Fibroblast of skin of right biceps (primary cell): ENCODE measurements at regions not wholly inside any gene's neighbourhood (a gene's known extent, or its start where the extent isn't known, plus 50 kb on each side); places are given as distances from the start of the nearest gene placed in this dataset.

Source experiments
- DNase-seq: peaks from one replicate; pipeline ENCODE4 v3.0.0-alpha.2; 2013

DNA sequence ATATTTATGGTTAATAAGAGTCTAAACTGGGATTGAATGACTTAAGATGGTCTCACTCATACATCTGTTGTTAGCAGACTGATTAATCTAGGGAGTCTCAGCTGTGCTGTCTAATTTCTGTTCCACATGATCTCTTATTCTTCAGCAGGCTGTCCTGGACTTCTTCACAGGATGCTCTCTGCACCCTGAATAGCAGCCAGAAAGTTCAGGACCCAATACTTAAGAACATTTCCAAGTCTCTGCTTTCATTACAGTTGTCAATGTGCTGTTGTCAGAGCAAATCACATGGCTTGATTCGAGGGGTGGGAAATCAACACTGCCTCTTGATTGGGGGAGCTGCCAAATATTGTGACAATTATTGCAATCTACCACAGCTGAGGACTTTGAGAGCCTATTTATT, 627.1 kb upstream of the SLC8A1 start:
- DNase-seq, result no peak

DNA sequence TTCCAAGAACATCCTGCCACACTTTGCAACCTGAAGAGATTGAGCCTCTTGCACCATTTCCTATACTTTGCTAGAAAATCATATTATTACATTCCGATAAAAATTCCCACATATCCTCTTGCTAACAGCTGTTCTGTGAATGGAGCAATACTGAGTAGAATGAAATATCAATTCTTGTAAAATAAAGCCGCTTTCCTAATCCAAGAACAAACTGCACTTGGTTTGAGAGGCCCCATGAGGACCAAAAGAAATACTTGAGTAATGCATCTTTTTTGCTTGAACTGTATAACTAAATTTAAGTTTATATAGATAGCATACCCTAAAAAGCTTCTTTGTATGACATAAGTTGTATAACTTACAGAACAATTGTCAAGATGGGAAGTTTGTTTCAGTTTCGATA, 632.4 kb upstream of the SLC8A1 start:
- DNase-seq, result no peak

DNA sequence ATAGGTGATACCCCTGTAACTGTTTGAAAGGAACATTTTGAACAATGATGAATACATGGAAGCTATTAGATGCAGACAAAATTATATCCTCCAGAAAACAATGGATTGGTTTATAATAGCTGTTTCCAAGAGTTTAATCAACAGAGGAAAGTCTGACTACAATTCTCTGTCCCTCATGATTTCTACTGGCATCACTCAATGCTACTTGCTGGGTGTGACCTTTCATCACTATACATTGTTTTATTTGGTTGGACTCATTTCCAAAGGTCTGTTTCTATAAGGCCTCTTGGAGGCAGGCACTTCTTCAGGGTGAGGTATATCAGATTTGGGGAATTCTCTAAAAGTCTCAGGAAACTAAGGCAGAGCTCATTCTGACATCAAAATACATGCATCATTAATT, 636.1 kb upstream of the SLC8A1 start:
- DNase-seq, result no peak

DNA sequence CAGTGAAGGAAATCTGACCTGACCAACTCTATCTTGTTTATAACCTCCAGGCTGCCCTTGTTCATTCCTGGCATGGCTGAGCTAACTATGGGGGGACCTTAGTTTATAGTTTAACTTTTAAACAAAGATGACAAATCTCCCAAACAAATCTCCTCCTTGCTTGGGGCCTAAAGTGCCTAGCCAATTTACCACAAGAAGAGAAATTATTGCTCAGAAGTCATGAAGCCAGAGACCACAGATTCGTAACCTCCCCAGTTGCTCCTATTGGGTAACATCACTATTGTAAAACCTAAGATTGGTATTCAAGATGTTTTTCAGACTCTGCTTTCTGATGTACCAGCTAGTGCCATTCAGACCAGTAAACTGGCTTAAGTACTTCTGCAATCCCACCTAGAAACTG, 649.4 kb upstream of the SLC8A1 start:
- DNase-seq, result no peak

DNA sequence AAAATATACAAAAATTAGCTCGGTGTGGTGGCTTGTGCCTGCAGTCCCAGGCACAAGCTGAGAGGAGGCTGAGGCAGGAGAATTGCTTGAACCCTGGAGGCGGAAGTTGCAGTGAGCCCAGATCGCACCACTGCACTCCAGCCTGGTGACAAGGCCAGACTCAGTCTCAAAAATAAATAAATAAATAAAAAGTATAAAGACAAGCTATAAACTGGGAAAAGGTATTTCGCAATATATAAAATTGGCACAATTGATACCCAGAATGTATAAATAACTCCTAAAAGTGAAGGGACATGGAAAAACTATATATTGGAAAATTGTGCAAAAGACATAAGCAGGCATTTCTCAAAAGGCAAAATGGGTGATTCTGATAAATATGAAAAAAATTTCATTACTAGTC, 657.9 kb upstream of the SLC8A1 start:
- no peak for DNase-seq

DNA sequence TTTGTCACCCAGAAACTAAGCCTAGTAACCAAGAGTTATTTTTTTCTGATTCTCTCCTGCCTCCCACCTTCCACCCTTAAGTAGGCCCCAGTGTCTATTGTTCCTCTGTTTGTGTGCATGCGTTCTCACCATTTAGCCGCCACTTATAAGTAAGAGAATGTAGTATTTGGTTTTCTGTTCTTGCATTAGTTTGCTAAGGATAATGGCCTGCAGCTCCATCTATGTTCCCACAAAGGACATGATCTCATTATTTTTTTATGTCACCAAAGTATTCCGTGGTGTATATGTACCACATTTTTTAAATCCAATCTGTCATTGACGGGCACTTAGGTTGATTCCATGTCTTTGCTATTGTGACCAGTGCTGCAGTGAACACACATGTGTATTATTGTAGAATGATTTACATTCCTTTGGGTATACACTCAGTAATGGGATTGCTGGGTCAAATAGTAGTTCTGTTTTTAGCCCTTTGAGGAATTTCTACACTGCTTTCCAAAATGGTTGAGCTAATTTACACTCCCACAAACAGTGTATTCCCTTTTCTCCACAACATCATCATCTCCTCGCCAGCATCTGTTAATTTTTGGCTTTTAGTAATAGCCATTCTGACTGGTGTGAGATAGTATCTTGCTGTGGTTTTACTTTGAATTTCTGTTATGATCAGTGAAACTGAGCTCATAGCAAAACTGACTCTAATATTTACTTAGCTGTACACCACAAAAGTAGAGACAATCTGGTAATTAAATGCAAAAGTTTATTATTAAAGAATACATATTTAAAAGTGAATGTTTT, 660.1 kb upstream of the SLC8A1 start:
- DNase-seq, result no peak

DNA sequence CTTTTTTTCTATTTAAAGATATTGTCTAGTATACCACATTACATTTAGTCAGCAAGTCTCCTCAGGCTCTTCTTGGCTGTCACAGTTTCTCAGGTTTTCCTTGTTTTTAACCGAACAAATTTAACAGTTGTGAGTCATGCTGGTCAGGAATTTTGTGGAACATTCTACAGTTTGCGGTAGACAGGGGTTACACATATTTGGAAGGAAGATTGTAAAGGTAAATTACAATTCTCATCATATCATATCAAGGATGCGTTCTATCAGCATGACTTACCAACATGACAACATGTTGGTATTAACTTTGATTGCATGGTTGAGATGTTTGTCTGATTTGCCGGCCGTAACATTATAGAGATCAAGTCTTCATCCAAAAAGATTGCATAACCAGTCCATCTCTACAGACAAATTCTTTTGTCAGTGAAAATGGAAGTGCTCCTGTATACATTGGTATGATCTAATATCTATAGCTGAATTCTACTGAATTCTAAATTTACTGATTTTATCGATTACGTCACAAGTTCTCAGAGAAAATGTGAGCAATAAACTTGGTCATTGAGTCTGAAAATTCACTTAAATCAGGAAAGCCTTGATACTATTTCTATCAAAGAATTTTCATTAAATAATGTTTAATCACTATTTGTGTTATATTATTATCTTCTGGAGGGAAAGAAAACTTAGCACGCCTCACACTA, 664.4 kb upstream of the SLC8A1 start:
- peak; percentile 3 for DNase-seq

DNA sequence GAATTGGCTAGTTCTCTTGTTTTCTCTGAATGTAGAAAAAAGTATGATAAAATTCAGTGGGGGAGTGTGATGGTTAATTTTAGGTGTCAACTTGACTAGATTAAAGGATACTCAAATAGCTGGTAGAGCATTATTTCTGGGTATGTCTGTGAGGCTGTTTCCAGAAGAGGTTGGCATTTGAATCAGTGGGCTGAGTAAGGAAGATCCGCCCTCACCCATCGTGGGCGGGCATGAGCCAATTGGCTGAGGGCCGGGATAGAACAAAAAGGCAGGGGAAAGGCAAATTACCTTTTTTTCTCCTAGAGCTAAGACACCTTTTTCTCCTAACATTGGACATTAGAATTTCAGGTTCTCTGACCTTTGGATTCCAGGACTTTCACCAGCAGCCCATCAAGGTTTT, 667.6 kb upstream of the SLC8A1 start:
- no peak for DNase-seq

DNA sequence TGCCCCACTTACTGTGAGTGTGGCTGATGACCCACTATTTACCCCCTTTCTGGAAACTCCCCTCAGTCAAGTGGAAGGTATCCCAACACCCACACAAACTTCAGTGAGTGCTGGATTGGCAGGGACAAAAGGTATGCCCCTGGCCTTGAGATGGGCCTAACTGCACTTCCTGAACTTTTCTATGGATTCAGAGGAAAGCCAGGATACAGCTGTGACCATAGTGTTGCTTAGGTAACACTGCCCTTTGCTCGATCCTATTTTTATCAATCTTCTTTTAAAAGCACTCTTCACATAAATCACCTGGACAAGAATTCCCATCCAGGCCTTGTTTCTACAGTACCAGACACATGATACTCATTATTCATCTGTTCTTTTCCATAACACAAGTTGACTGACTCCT, 671.5 kb upstream of the SLC8A1 start:
- no peak for DNase-seq

DNA sequence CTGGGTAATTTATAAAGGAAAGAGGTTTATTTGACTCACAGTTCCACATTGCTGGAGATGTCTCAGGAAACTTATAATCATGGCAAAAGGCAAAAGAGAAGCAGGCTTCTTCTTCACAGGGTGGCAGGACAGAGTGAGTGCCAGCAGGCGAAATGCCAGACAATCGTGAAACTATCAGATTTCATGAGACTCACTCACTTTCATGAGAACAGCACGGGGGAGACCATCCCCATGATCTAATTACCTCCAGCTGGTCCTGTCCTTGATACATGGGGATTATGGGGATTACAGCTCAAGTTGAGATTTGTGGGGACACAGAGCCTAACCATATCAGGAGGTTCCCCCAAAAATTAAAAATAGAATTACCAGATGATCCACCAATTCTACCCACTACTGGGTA, 675.5 kb upstream of the SLC8A1 start:
- DNase-seq, result no peak

DNA sequence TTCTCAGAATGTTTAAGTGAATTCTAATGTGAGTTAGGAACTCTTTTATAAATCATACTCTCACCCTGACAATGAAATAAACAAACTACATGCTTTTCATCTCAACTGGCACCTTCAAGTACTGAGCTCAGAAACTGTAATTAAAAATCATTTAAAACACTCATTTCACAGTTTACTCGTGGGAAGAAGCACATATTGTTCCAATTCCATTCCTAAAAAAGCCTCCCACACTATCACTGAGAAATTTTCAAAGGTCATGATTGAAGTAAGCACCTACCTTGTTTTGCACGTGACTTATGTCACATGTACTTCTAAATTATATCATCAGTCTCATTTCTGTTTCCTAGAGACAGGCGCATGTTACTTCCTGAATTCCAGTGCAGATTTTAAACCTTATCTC, 678.1 kb upstream of the SLC8A1 start:
- no peak for DNase-seq

DNA sequence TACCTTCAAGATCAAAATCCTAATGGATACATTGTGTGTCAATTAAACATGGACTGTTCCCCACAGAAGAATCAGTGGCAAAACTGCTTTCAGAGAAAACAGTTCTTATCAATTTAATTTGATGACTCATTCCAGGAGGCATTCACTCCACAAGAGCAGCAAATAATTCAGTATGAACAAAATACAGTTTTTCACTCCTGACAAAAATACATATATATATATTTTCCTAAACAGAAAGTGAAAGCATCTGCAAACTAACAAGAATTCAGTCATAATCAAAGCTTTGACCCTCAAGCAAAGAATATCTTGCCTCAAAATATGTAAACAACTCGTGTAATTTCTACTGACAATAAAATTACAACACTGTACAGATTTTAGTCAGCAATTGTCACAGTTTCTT, 685.1 kb upstream of the SLC8A1 start:
- DNase-seq, result peak; percentile 5

DNA sequence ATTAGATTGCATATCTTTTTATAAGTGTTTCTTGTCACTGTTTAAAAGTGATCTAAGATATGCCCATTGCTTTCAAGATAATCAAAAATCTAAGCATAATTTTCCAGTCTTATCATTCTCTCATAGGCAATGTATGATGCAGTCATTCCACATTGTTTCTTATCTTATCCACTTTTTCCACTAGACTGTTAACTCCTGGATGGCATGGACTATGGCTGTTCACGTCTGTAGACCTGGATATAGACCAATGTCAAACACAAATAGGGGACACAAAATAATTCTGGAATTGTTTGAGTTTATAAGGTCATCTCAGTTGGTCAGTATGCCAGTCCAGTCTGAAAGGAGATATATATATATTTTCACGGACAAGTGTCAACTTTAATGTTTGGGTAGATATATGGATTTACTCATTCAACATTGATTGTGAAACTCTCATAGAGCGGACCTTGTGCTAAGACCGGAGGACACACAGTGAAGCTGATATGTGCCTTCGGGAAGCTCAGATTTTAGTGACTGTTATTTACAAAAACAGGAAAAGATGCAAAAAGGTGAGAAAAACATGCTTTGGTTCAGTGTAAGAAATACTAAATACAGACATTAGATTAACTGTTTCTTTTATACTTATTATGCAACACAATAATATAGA, 689.4 kb upstream of the SLC8A1 start:
- DNase-seq, result no peak

DNA sequence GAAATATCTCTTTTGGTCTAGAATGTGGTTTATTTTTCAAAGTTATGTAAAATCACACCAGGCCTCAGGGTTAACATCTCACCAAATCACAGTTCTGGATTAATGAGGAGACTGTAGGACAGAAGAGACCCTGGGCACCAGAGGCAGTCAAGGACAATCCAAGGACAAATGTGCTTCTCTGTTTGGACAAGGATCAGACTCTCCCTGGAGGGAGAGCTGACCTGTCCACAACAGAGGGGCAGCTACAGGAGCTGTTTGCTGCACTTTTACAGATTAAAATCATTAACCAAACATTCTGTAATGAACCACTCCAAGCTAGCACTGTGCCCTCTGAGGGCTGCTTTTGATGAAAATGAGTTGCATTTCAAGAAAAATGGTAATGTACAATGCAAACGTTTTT, 690.6 kb upstream of the SLC8A1 start:
- DNase-seq, result no peak

DNA sequence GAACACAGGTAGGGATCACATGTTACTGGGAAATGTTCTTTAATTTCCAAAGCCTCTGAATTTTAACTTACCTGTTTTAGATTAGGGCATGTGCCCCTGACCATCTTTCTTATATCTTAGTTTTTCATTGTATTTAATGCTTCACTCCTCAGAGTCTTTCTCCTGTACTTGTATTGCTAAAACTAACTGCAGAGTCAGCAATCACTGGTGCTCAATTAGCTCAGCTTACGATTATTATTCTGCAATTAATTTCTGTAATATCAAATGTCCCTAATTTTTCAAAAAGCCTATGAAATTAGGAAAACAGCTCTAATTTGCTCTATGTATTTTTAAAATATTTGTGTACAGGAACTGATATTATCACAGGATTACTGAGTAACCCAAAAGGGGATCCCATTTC, 693.2 kb upstream of the SLC8A1 start:
- DNase-seq, result no peak

DNA sequence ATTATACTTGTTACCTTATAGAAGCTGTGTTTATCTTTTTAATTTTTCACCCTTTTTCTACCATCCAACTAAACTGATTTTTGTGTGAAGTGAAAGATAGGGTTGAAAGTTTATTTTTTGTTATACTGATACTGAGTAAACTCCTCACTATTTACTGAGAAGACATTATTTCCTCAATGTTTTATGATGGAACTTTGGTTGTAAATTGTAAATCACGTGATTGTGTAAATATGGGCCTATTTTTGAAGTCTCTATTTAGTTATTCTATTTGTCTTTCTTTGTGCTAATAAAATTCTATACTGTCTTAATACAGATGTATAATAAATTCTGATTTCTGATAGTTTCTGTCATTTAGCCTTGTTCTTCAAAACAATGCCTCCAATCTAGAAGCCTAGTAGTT, 697.2 kb upstream of the SLC8A1 start:
- DNase-seq, result no peak

DNA sequence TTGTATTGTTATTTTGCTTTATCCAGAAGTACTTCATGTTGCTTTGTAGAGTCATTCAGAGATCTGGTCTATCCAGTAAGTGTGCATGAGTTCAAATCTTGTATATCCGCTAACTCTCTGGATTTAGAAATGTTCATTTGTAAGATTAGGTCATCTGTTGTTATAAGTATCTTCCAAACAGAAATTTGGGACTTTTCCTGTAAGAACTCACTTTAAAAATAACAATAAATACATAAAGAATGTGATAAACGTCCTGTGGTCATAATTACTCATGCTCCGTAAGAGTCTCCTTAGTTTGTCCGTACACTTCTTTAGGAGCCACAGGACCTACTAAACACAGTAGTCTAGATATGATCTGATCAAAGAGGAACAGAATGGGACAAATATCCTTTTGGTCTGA, 699.9 kb upstream of the SLC8A1 start:
- no peak for DNase-seq

DNA sequence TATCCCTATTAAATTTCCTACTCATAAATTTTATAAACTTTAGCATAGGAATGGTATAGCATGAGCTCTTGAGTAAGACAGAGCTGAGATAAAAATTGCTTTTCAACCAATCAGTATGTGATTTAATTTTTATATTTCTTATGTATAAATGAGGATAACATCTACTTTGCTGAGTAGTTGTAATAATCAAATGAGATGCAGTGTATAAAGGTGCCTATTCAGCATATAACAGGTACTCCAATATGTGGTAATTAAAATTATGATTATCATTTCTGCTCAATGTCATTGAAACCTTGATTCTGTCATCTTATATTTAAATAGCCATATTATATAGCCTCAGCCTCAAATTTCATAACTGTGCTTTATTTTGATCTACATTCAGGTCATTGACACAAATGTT, 700.4 kb upstream of the SLC8A1 start:
- no peak for DNase-seq

DNA sequence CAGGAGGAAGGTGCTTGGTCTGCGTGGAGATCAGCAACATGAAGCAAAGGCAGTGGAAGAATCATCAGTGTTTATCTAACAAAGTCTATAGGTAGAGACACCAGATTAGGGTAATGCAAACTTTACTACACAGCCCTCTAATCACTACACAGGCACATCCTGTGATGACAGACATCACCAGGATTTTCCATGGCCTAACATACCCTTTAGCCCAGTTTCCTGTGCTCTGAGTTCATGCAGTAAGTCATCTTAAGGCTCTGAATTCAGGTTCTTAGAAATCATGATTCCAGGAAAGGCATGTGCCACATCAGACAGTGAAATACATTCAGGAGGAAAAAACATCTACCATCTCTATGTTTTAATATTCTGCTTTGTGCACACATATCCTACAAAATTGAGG, 708.5 kb upstream of the SLC8A1 start:
- peak; percentile 0 for DNase-seq

DNA sequence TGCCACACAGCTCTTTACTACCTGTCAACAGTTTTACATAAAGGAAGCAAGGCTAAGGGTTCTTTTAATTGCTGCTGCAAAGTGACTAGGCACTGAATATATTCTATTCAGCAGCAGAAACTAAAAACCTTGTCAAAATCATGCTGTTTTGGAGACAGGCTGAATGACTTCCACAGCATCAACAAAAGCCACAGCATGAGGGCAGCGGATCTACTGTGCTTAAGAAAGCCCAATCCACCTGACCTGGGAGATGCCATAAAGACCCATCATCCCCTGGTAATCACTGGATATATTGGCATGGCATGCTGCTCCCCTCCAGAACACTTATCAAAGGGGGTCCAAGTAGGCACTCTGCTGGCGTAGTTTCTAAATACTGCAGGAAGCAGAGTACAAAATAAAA, 715.1 kb upstream of the SLC8A1 start:
- no peak for DNase-seq

DNA sequence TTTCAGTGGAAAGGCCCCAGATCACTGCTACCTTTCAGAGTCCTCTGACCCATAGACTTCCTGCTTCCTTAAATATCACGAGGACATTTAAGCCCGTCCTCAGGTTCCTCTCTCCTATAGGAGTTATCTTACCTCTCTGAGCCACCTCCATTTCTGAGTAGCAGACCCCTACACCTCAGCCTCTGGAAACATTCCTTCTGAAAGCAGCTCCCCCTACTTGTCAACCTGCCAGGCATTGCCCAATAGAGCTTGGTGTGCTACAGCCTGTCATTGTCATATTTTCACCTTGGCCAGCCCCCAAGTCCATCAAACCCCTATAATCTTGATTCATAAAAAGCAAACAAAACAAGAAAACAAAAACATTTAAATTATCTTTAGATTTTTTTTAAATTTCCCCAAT, 717.9 kb upstream of the SLC8A1 start:
- no peak for DNase-seq

DNA sequence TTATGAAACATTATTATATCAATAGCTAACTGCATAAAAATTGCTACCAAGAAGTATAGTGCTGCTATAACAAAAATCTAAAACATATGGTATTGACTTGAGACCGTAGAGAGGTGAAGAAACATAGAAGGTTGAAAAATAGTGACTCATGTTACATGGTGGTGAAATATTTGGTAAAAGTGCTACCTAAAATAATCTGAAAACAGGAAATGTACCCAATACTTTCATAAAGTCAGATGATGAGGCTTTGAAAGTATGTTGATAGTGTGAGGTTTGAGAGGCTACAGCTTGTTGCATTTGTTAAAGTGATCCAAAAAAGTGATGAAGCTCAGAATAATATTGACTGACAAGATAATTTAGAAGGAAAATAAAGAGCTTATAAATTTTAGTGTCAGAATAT, 718.7 kb upstream of the SLC8A1 start:
- DNase-seq, result no peak

DNA sequence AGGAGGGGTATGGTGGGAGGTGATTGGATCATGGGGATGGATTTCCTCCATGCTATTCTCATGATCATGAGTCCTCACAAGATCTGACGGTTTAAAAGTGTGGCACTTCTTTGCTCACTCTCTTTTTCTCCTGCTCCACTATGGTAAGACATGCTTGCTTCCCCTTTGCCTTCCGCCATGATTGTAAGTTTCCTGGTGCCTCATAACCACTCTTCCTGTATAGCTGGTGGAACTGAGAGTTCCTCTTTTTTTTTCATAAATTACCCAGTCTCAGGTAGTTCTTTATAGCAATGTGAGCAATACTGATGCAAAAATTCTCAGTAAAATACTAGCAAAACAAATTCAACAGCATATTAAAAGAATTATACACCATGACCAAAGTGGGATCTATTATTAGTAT, 728.5 kb upstream of the SLC8A1 start:
- DNase-seq, result no peak

DNA sequence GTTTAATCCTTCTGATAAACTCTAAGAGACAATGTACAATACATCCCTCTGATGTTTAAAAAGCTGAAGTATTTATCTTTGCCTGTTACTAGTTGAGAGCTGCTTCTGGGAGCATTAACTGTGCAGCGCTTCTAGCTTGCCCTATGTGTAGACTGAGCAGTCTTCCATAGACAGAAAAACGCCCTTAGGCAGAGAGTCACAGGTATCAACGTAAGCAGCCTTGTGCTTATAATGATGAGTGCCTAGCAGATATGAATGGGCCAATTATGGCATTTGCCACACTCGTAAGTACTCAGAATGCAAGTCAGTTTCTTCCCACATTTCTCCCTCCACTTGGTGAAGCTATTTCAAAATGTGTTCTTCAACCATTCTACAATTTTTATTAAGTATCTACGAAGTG, 731.1 kb upstream of the SLC8A1 start:
- DNase-seq, result no peak
